ENCODE measurements at regions not wholly inside any gene's neighbourhood (a gene's known extent, or its start where the extent isn't known, plus 50 kb on each side); places are given as distances from the start of the nearest gene placed in this dataset.

GRCh38 chrX:42127563-42127962, 204.2 kb upstream of the CASK start:
- no peaks in the 10 kb centered on the region for H4K20me1 ChIP-seq (ENCODE audit: insufficient read depth, low read length)
- no peaks in the 10 kb centered on the region for H3K9me3 ChIP-seq (replicated peaks; ENCODE audit: insufficient read depth, low read length)
- H3K4me2 ChIP-seq (ENCODE audit: low read depth, low read length) = peak overlapping the region; percentile 14; the same call in 1 of the 2 replicates
- H3K36me3 ChIP-seq (replicated peaks; ENCODE audit: insufficient read depth, low read length) = no peaks in the 10 kb centered on the region
- H3K9ac ChIP-seq (ENCODE audit: low read length) = no peak overlapping the region
- no peak overlapping the region for H2AFZ ChIP-seq (ENCODE audit: low read length)
- H3K79me2 ChIP-seq (ENCODE audit: low read length) = no peaks in the 10 kb centered on the region
- DNase-seq = no peak
- no peak overlapping the region; the same call in 1 of the 2 replicates for H3K27ac ChIP-seq (ENCODE audit: low read length)
- H3K27me3 ChIP-seq (replicated peaks; ENCODE audit: insufficient read depth, low read length) = no peaks in the 10 kb centered on the region
- TF ChIP-seq CTCF (IDR thresholded peaks at IDR 0.05; ENCODE audit: low read length) = no peak
- no peak for TF ChIP-seq EZH2phosphoT487 (IDR thresholded peaks at IDR 0.05; ENCODE audit: low read length)
- no peak for TF ChIP-seq EZH2 (optimal IDR thresholded peaks at IDR 0.05; ENCODE audit: low read depth, low read length)
- H3K4me1 ChIP-seq (ENCODE audit: low read length) = peaks cover 11% of the 10 kb centered on the region; the same call in 1 of the 2 replicates
- H3K9me2 ChIP-seq (replicated peaks; ENCODE audit: insufficient read depth, low read length) = no peaks in the 10 kb centered on the region
- peaks cover 9% of the 10 kb centered on the region; the same call in 1 of the 2 replicates for H3F3A ChIP-seq (ENCODE audit: insufficient read depth, low read length)
- H3K4me3 ChIP-seq (ENCODE audit: low read length) = no peak overlapping the region

DNA sequence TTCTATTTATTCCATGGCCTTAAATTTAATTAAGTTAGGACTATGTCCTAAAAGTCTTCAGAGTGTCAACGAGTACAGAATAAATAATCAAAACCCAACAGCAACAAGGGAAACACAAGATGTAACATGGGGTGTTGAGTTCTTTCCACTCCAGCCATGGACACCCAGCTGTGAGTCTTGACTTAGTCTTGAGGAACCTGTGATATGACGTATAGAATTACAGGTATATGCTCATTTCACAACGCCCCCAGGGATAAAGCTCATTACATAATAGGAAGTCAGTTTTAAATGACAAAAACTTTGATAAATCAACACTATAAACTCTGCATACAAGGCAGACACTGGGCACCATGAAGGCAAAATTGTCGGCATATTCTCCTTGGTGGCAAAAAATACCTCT, 200.0 kb upstream of the CASK start:
- Histone ChIP-seq H4K20me1 (ENCODE audit: insufficient read depth, low read length) (no peaks in the 10 kb centered on the region), H3K27ac (ENCODE audit: low read length) (no peak overlapping the region), H3K9ac (ENCODE audit: low read length) (no peak overlapping the region), H2AFZ (ENCODE audit: low read length) (no peak overlapping the region), H3K4me1 (ENCODE audit: low read length) (peaks cover 23% of the 10 kb centered on the region), H3F3A (ENCODE audit: insufficient read depth, low read length) (peaks cover 8% of the 10 kb centered on the region; the same call in 1 of the 2 replicates), H3K79me2 (ENCODE audit: low read length) (no peaks in the 10 kb centered on the region), H3K27me3 (replicated peaks; ENCODE audit: insufficient read depth, low read length) (no peaks in the 10 kb centered on the region), H3K36me3 (replicated peaks; ENCODE audit: insufficient read depth, low read length) (no peaks in the 10 kb centered on the region), H3K4me2 (ENCODE audit: low read depth, low read length) (no peak overlapping the region), H3K4me3 (ENCODE audit: low read length) (no peak overlapping the region), H3K9me3 (replicated peaks; ENCODE audit: insufficient read depth, low read length) (no peaks in the 10 kb centered on the region), H3K9me2 (replicated peaks; ENCODE audit: insufficient read depth, low read length) (no peaks in the 10 kb centered on the region)
- no peak for DNase-seq
- TF ChIP-seq EZH2phosphoT487 (IDR thresholded peaks at IDR 0.05; ENCODE audit: low read length) (no peak), EZH2 (optimal IDR thresholded peaks at IDR 0.05; ENCODE audit: low read depth, low read length) (no peak), CTCF (IDR thresholded peaks at IDR 0.05; ENCODE audit: low read length) (no peak)

GRCh38 chrX:42119076-42119475, 195.7 kb upstream of the CASK start:
- H3K9me2 ChIP-seq (replicated peaks; ENCODE audit: insufficient read depth, low read length) = no peaks in the 10 kb centered on the region
- no peaks in the 10 kb centered on the region for H3K79me2 ChIP-seq (ENCODE audit: low read length)
- H3K4me2 ChIP-seq (ENCODE audit: low read depth, low read length) = peak overlapping the region; percentile 15; the same call in 1 of the 2 replicates
- TF ChIP-seq EZH2phosphoT487 (IDR thresholded peaks at IDR 0.05; ENCODE audit: low read length) (no peak), EZH2 (optimal IDR thresholded peaks at IDR 0.05; ENCODE audit: low read depth, low read length) (no peak), CTCF (IDR thresholded peaks at IDR 0.05; ENCODE audit: low read length) (no peak)
- H3K4me1 ChIP-seq (ENCODE audit: low read length) = peaks cover 24% of the 10 kb centered on the region
- H3K4me3 ChIP-seq (ENCODE audit: low read length) = no peak overlapping the region
- DNase-seq = no peak
- no peaks in the 10 kb centered on the region for H4K20me1 ChIP-seq (ENCODE audit: insufficient read depth, low read length)
- H3F3A ChIP-seq (ENCODE audit: insufficient read depth, low read length) = peaks cover 4% of the 10 kb centered on the region; the same call in 1 of the 2 replicates
- H3K27me3 ChIP-seq (replicated peaks; ENCODE audit: insufficient read depth, low read length) = no peaks in the 10 kb centered on the region
- H3K9ac ChIP-seq (ENCODE audit: low read length) = no peak overlapping the region
- H2AFZ ChIP-seq (ENCODE audit: low read length) = no peak overlapping the region
- H3K36me3 ChIP-seq (replicated peaks; ENCODE audit: insufficient read depth, low read length) = no peaks in the 10 kb centered on the region
- no peaks in the 10 kb centered on the region for H3K9me3 ChIP-seq (replicated peaks; ENCODE audit: insufficient read depth, low read length)
- H3K27ac ChIP-seq (ENCODE audit: low read length) = peak overlapping the region; percentile 59

All from MM.1S (cell line).